Memory B cell (primary cell): ENCODE measurements at regions not wholly inside any gene's neighbourhood (a gene's known extent, or its start where the extent isn't known, plus 50 kb on each side); places are given as distances from the start of the nearest gene placed in this dataset.
"Not testable (repeated sequence)": the region's sequence is repeated elsewhere in the genome, so short reads cannot be mapped to it uniquely, and the experiment has no call there.

Source experiments
- ATAC-seq: fragments of 150-1000 bp; cut with Tn5 transposase; 2 replicates; pipeline ENCODE4 v1.10.0; 2021; ENCODE audit warnings: low read depth, mild to moderate bottlenecking, moderate library complexity
- DNase-seq, 2 donors: peaks; one replicate each; pipeline ENCODE4 v3.0.0; 2022; ENCODE audit warnings: low spot score in 2 of 2
- H3K27ac Mint-ChIP-seq: one replicate; pipeline ENCODE4 v1.8.0; 2022; ENCODE audit warnings: mild to moderate bottlenecking, moderate library complexity, mixed read lengths
- H3K27me3 Mint-ChIP-seq: one replicate; pipeline ENCODE4 v1.8.0; 2022; ENCODE audit warnings: mixed read lengths
- H3K36me3 Mint-ChIP-seq: one replicate; pipeline ENCODE4 v1.8.0; 2022; ENCODE audit warnings: mild to moderate bottlenecking, mixed read lengths
- H3K4me1 Mint-ChIP-seq: one replicate; pipeline ENCODE4 v1.8.0; 2022; ENCODE audit warnings: mixed read lengths
- H3K4me3 Mint-ChIP-seq: one replicate; pipeline ENCODE4 v1.8.0; 2022; ENCODE audit warnings: mild to moderate bottlenecking, moderate library complexity, mixed read lengths
- H3K9me3 Mint-ChIP-seq: one replicate; pipeline ENCODE4 v1.8.0; 2022; ENCODE audit warnings: mixed read lengths

- H3K4me3 Mint-ChIP-seq, result no peak overlapping the region
- no peaks in the 10 kb centered on the region for H3K36me3 Mint-ChIP-seq
- DNase-seq (no peak), ATAC-seq (no peak)
- H3K27ac Mint-ChIP-seq, result no peak overlapping the region
- H3K27me3 Mint-ChIP-seq, result peaks cover 2% of the 10 kb centered on the region
- H3K4me1 Mint-ChIP-seq, result no peaks in the 10 kb centered on the region
- H3K9me3 Mint-ChIP-seq, result peaks cover 5% of the 10 kb centered on the region
Observed at GRCh38 chr5:118486647-118487225, 501.6 kb downstream of the DTWD2 start.

GRCh38 chr5:118479285-118479684, 509.1 kb downstream of the DTWD2 start:
- Mint-ChIP-seq H3K4me1 (no peaks in the 10 kb centered on the region), H3K27ac (no peak overlapping the region), H3K27me3 (peaks cover 3% of the 10 kb centered on the region), H3K9me3 (peaks cover 10% of the 10 kb centered on the region), H3K4me3 (no peak overlapping the region), H3K36me3 (no peaks in the 10 kb centered on the region)
- no peak for DNase-seq
- no peak for ATAC-seq

GRCh38 chr5:118478852-118479251, 509.5 kb downstream of the DTWD2 start:
- Mint-ChIP-seq H3K36me3 (no peaks in the 10 kb centered on the region), H3K4me3 (no peak overlapping the region), H3K27ac (no peak overlapping the region), H3K4me1 (no peaks in the 10 kb centered on the region), H3K27me3 (peaks cover 3% of the 10 kb centered on the region), H3K9me3 (peaks cover 7% of the 10 kb centered on the region)
- ATAC-seq (no peak), DNase-seq (no peak)

GRCh38 chr5:118468085-118468484, 520.3 kb downstream of the DTWD2 start:
- H3K4me1 Mint-ChIP-seq, result no peaks in the 10 kb centered on the region
- peaks cover 1% of the 10 kb centered on the region for H3K9me3 Mint-ChIP-seq

GRCh38 chr5:118467103-118467502, 521.2 kb downstream of the DTWD2 start:
- no peaks in the 10 kb centered on the region for H3K4me1 Mint-ChIP-seq
- H3K4me3 Mint-ChIP-seq, result no peak overlapping the region
- DNase-seq (no peak), ATAC-seq (no peak)
- no peak overlapping the region for H3K27ac Mint-ChIP-seq
- H3K9me3 Mint-ChIP-seq, result peaks cover 1% of the 10 kb centered on the region
- no peaks in the 10 kb centered on the region for H3K27me3 Mint-ChIP-seq
- no peaks in the 10 kb centered on the region for H3K36me3 Mint-ChIP-seq

More at GRCh38 chr5:118468085-118468484, 520.3 kb downstream of the DTWD2 start:
- no peak overlapping the region for H3K4me3 Mint-ChIP-seq
- ATAC-seq (no peak), DNase-seq (no peak)
- no peak overlapping the region for H3K27ac Mint-ChIP-seq
- H3K36me3 Mint-ChIP-seq, result no peaks in the 10 kb centered on the region
- H3K27me3 Mint-ChIP-seq, result no peaks in the 10 kb centered on the region

GRCh38 chr5:118466418-118466817, 521.9 kb downstream of the DTWD2 start:
- H3K27ac Mint-ChIP-seq, result no peak overlapping the region
- H3K27me3 Mint-ChIP-seq, result no peaks in the 10 kb centered on the region
- DNase-seq (no peak), ATAC-seq (no peak)
- no peak overlapping the region for H3K4me3 Mint-ChIP-seq
- peaks cover 1% of the 10 kb centered on the region for H3K9me3 Mint-ChIP-seq
- no peaks in the 10 kb centered on the region for H3K36me3 Mint-ChIP-seq
- H3K4me1 Mint-ChIP-seq, result no peaks in the 10 kb centered on the region

GRCh38 chr5:118462276-118462675, 526.1 kb downstream of the DTWD2 start:
- DNase-seq, ATAC-seq, H3K9me3 Mint-ChIP-seq, H3K4me3 Mint-ChIP-seq, H3K36me3 Mint-ChIP-seq, H3K4me1 Mint-ChIP-seq, H3K27ac Mint-ChIP-seq, H3K27me3 Mint-ChIP-seq: not testable (repeated sequence)

- no peak for ATAC-seq
- H3K9me3 Mint-ChIP-seq, result no peaks in the 10 kb centered on the region
- H3K27ac Mint-ChIP-seq, result no peak overlapping the region
Observed at GRCh38 chr5:118461436-118461835, 526.9 kb downstream of the DTWD2 start.

GRCh38 chr5:118459490-118459889, 528.9 kb downstream of the DTWD2 start:
- no peaks in the 10 kb centered on the region for H3K4me1 Mint-ChIP-seq
- no peak overlapping the region for H3K27ac Mint-ChIP-seq
- no peaks in the 10 kb centered on the region for H3K9me3 Mint-ChIP-seq
- no peak for ATAC-seq
- no peaks in the 10 kb centered on the region for H3K36me3 Mint-ChIP-seq
- no peak for DNase-seq
- H3K27me3 Mint-ChIP-seq, result no peaks in the 10 kb centered on the region
- no peak overlapping the region for H3K4me3 Mint-ChIP-seq

More at GRCh38 chr5:118461436-118461835, 526.9 kb downstream of the DTWD2 start:
- Mint-ChIP-seq H3K36me3 (no peaks in the 10 kb centered on the region), H3K27me3 (no peaks in the 10 kb centered on the region), H3K4me1 (no peaks in the 10 kb centered on the region), H3K4me3 (no peak overlapping the region)
- DNase-seq, result no peak

GRCh38 chr5:118456085-118456484, 532.3 kb downstream of the DTWD2 start:
- Mint-ChIP-seq H3K27me3 (no peaks in the 10 kb centered on the region), H3K36me3 (no peaks in the 10 kb centered on the region), H3K4me3 (no peak overlapping the region), H3K4me1 (no peaks in the 10 kb centered on the region), H3K27ac (no peak overlapping the region), H3K9me3 (no peaks in the 10 kb centered on the region)
- DNase-seq (no peak), ATAC-seq (no peak)

GRCh38 chr5:118451697-118452247, 536.6 kb downstream of the DTWD2 start:
- H3K36me3 Mint-ChIP-seq, result no peaks in the 10 kb centered on the region
- ATAC-seq (no peak), DNase-seq (no peak)
- H3K9me3 Mint-ChIP-seq, result no peaks in the 10 kb centered on the region
- H3K4me3 Mint-ChIP-seq, result no peak overlapping the region
- no peaks in the 10 kb centered on the region for H3K27me3 Mint-ChIP-seq
- no peaks in the 10 kb centered on the region for H3K4me1 Mint-ChIP-seq
- no peak overlapping the region for H3K27ac Mint-ChIP-seq

- Mint-ChIP-seq H3K36me3 (no peaks in the 10 kb centered on the region), H3K4me1 (no peaks in the 10 kb centered on the region)
- no peak for ATAC-seq
Observed at GRCh38 chr5:118450554-118451332, 537.6 kb downstream of the DTWD2 start.

GRCh38 chr5:118447350-118447749, 541.0 kb downstream of the DTWD2 start:
- ATAC-seq, result no peak
- no peaks in the 10 kb centered on the region for H3K9me3 Mint-ChIP-seq
- no peak for DNase-seq
- no peak overlapping the region for H3K4me3 Mint-ChIP-seq
- no peaks in the 10 kb centered on the region for H3K4me1 Mint-ChIP-seq
- no peaks in the 10 kb centered on the region for H3K27me3 Mint-ChIP-seq
- H3K27ac Mint-ChIP-seq, result no peak overlapping the region
- no peaks in the 10 kb centered on the region for H3K36me3 Mint-ChIP-seq

More at GRCh38 chr5:118450554-118451332, 537.6 kb downstream of the DTWD2 start:
- Mint-ChIP-seq H3K4me3 (no peak overlapping the region), H3K9me3 (no peaks in the 10 kb centered on the region), H3K27ac (no peak overlapping the region), H3K27me3 (no peaks in the 10 kb centered on the region)
- DNase-seq, result no peak

- no peak overlapping the region for H3K27ac Mint-ChIP-seq
- H3K4me3 Mint-ChIP-seq, result no peak overlapping the region
- DNase-seq (no peak), ATAC-seq (no peak)
- H3K27me3 Mint-ChIP-seq, result no peaks in the 10 kb centered on the region
- no peaks in the 10 kb centered on the region for H3K9me3 Mint-ChIP-seq
- no peaks in the 10 kb centered on the region for H3K36me3 Mint-ChIP-seq
- H3K4me1 Mint-ChIP-seq, result no peaks in the 10 kb centered on the region
Observed at GRCh38 chr5:118441956-118442355, 546.4 kb downstream of the DTWD2 start.
